CD4-positive, alpha-beta T cell treated with Interleukin-17A for 1 hour (primary cell): ENCODE measurements at regions not wholly inside any gene's neighbourhood (a gene's known extent, or its start where the extent isn't known, plus 50 kb on each side); places are given as distances from the start of the nearest gene placed in this dataset.

Experiments
- DNase-seq: peaks from one replicate; pipeline ENCODE4 v3.0.0-alpha.2; 2020

DNA sequence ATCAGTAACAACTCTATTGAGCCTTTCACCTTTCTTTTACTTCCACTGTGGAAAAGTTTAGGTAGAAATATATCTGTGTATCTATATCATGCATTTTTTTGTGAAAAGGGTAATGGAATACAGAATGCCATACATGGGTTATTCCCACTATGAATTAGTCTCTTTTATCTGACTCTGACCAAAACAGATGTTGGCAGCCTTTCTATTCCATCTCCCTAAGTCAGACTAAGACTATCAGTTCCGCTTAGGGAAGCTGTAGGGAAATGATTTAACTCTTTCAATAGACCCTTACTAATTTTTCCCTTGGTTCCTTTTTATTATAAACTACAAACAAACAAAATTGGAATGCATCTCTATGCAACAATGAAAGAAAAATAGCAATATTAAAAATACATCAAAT is 92.3 kb upstream of the LEF1 start:
- no peak for DNase-seq

DNA sequence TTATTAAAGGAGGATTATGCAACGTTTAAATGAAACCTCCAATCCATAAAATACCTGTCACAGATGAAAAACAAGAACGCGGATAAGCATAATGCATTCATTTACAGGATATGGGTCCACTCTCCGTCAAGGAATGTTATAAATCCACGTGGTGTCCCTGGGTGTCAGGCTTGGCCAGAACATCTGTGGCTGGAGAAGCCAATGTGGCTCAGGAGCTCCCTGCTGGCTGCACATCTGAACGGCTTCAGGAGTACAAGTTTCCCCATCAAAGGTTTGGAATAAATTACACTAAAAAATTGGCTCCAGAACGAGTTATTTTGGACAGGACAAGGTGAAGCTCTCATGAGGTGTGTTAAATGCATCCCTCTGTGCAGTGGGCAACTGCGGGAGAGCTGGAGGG is 87.8 kb upstream of the LEF1 start:
- DNase-seq: no peak

DNA sequence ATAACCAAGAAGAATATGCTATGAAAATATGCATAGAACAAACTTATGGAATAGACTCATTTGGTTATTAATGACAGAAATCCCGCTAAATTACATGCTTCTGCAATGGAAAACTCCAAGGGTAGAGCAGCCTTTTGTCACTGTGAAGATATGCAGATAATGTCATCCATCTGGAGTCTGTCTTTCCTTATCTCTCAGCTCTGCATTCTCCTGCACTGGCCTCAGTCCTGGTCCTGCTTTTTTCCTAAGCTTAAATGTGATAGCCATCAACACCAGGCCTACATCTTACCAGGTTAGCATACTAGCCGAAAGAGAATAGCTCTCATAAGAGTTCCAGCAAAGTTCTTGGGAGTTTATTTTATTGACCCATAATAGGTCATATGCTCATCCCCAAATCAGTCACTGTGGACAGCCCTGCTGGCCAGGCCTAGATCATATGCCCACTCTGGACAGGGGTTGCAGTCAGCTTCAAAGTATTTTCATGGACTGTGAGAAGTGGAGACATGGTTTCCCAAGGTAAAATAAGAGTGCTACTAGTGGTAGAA is 86.5 kb upstream of the LEF1 start:
- DNase-seq: no peak

DNA sequence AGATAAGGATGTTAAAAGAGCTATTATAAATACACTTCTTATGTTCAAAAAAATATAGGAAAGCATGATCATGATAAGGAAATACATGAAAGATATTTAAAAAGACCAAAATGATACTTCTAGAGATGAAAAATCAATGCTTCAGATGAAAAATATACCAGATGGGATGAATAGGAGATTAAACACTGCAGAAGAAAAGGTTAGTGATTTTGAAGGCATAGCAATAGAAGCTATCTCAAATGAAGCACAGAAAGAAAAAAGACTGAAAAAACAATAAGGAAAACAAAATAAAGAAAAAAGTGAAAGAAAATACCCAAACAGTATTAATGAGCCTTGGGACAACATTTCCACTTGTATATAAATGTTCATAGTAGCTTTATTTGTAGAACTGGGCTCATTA is 80.7 kb upstream of the LEF1 start:
- DNase-seq: no peak

DNA sequence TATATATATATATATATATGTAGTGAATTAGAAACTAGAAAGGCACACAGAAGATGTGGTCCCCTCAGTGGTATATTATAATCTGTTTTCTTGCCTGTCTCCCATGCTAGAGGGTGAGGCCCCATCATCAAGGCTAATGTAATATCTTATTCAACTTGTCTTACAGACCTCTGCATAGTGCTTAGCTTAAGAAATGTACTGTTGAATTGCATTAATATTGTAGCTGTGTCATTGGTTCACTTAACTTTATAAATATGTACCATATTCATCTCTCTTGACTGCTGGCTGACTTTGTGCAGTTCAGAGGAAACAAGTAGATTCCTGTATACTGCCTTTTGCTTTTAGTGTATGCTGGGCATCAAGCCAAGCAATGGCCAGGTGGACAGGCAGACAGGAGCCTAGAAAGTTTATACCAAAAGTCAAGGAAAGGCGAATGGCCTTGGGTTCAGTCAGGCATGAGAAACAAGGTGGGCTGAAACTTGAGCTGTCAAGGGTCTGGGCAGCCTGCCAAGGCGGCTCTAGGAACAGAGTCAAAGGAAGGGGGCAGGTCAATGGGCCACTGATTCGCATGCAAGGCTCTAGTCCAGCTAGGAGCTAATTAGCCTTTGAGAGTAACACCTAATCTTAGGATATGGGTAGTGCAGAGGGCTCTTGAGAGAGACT is 78.8 kb upstream of the LEF1 start:
- no peak for DNase-seq

DNA sequence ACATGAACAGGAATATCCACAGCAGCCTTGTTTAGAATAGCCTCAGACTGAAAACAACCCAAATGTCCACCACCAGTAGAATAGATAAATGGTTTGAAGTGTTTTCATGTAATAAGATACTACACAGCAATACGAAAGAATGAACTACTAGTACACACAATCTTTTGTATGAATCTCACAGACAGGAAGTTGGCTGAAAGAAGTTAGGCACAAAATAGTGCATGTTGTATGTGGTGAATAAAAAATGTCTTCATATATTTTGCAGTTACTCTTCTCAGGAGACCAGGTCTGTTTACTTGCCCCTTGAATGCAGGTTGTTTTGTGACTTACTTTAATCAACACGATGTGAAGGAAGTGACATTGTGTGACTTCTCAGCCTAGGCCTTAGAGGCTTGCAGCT is 75.9 kb upstream of the LEF1 start:
- no peak for DNase-seq

DNA sequence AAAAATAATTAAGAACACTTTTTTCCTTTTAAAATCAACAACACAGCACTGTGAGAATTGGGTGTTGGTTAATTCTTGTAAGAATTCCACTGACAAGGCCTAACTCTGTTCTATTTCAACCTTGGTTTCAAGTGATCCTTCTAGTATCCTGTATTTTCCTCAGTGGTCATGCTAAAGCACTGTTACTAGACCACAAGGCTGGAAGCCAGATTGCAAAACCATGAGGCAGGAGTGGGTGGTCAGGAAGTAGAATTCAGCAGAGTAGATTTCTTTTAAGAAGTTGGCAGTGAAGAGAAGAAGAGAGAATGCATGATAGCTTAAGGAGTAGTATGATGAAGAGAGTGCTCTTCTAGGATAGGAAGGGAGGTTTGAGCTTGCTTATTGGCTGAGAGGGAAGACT is 71.6 kb upstream of the LEF1 start:
- DNase-seq: no peak

DNA sequence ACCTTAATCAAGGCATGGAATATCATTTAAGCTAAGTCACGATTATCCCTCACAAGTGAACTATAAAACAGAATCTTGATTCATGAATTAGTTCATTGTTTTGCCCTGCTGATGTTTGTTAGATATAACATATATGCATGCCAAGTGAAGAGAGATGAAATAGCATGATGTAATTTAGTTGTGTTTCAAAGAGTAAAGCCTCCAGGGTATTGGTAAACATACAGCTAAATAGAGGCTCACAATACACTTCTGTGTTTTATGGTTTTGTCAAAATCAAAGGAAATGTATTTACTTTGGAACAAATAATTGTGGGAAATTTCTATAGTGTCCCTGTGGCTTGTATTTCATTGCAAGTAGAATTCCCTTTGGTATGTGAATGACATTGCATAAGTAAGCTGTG is 69.0 kb upstream of the LEF1 start:
- DNase-seq: no peak

DNA sequence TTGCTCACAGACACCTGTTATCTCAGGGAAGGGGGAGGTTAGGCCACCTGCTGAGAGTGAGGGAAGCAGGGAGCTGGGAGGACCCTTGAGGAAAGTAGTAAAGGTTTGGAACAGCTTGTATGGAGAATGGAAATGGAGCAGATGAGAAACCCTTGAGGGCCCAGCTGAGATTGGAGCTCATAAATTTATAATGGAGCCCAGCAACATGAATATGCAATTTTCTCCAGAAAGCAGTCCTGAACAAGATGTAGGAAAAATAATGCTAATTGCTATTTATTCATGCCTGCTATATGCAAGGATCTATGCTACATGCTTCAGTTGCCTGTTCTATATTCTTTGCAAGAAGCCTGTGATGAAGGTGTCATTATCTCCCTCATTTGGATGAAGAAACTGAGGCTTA is 67.5 kb upstream of the LEF1 start:
- DNase-seq: no peak

DNA sequence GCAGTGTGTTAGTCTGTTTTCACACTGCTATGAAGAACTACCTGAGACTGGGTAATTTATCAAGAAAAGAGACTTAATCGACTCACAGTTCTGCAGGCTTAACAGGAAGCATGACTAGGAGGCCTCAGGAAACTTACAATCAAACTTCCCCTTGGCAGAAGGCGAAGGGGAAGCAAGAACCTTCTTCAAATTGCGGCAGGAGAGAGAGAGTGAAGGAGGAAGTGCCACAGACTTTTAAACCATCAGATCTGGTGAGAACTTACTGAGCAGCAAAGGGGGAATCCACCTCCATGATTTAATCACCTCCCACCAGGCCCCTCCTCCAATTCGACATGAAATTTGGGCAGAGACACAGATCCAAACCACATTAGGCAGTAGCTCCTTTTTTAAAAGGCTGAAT is 59.2 kb upstream of the LEF1 start:
- DNase-seq: no peak

DNA sequence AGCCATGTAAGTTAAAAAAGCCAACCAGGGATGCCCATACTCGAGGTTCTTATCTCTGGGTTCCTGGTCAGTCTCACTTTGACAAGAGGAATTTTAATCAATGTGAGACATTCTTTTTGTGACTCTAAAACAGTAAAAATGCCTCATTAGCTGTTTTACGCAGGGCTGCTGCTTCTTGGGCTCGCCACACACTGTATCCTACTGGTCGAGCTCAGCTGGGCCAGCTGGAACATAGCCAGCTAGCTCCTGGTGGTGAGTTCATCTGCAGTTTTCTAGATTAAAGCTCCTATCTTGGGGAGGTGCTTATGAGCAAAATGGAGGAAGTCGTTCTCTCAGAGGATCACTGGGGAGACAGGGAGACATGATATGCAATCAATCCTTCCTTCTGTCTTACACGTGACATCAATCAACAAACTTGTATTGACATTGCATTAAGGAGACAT is 55.9 kb upstream of the LEF1 start:
- no peak for DNase-seq

DNA sequence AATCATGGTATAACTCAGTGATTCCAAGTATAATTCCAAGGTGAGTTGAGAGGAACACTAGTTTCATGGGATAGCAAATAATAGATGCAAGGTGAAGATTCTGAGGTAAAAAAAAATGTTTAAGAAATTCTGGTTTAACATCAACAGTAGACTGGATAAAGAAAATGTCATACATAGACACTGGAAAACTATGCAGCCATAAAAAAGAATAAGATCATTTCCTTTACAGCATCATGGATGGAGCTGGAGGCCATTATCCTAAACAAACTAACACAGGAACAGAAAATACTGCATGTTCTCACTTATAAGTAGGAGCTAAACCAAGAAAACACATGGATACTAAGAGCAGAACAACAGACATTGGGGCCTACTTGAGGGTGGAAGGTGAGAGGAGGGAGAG is 54.6 kb upstream of the LEF1 start:
- no peak for DNase-seq

DNA sequence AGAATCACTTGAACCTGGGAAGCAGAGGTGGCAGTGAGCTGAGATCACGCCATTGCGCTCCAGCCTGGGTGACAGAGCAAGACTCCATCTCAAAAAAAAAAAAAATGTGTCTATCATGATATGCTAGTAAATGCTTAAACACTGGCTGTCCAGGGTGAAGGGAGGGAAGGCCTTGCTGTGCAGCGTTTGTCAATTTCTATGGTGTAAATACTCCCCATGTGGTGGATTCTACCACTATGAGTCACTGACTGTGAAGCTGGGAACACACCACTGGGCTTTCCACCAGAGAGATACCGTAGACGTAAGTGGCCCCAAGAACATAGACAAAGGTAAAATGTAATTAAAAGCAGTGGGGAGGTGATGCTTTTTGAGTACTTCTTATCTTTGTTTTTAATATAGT is 51.3 kb upstream of the LEF1 start:
- DNase-seq: no peak
